Spleen (tissue), 11 donors: ENCODE measurements at regions not wholly inside any gene's neighbourhood (a gene's known extent, or its start where the extent isn't known, plus 50 kb on each side); places are given as distances from the start of the nearest gene placed in this dataset.

Experiments
- DNase-seq: peaks from one replicate; pipeline ENCODE4 v3.0.0-alpha.2; 2020
- H3K27ac ChIP-seq, 8 donors: fragments of 200-600 bp; sonication (generic) in 7 of 8; 1 replicate in 4 of 8; 2 replicates in 4 of 8; pipeline versions ENCODE4 v1.5.0 to v1.8.0; 2016 to 2021; ENCODE audit warnings: inconsistent platforms in 4 of 8, mild to moderate bottlenecking in 4 of 8, moderate library complexity in 1 of 8
- H3K27me3 ChIP-seq, 7 donors: fragments of 200-600 bp; sonication (generic) in 6 of 7; replicated peaks in 1 of 7; 1 replicate in 4 of 7; 2 replicates in 3 of 7; pipeline versions ENCODE4 v1.5.0 to v1.8.0; 2016 to 2021; ENCODE audit warnings: inconsistent platforms in 3 of 7, mild to moderate bottlenecking in 1 of 7
- H3K36me3 ChIP-seq, 6 donors: fragments of 200-600 bp; sonication (generic) in 5 of 6; 1 replicate in 4 of 6; 2 replicates in 2 of 6; pipeline versions ENCODE4 v1.5.0 to v1.8.0; 2016 to 2021; ENCODE audit warnings: inconsistent platforms in 2 of 6
- H3K4me1 ChIP-seq, 6 donors: fragments of 200-600 bp; sonication (generic) in 5 of 6; 1 replicate in 3 of 6; 2 replicates in 3 of 6; pipeline versions ENCODE4 v1.5.0 to v1.8.0; 2016 to 2021; ENCODE audit warnings: inconsistent platforms in 3 of 6
- H3K4me3 ChIP-seq, 8 donors: fragments of 200-600 bp; sonication (generic) in 7 of 8; 1 replicate in 4 of 8; 2 replicates in 4 of 8; pipeline versions ENCODE4 v1.5.0 to v1.8.0; 2016 to 2021; ENCODE audit warnings: inconsistent platforms in 4 of 8, mild to moderate bottlenecking in 4 of 8, moderate library complexity in 2 of 8
- H3K9me3 ChIP-seq, 8 donors: fragments of 200-600 bp; sonication (generic) in 7 of 8; 1 replicate in 4 of 8; 2 replicates in 4 of 8; pipeline versions ENCODE4 v1.5.0 to v1.8.0; 2016 to 2021; ENCODE audit warnings: inconsistent platforms in 4 of 8
- CTCF ChIP-seq, 11 experiments: fragments of 200-600 bp in 7 of 11; fragments of 450-650 bp in 4 of 11; sonication (generic) in 4 of 11; IDR thresholded peaks in 8 of 11; conservative IDR thresholded peaks in 3 of 11; 1 replicate in 7 of 11; 2 replicates in 4 of 11; pipeline versions ENCODE4 v1.4.0 to v1.8.0; 2016 to 2021; ENCODE audit warnings: antibody characterized with exemption in 11 of 11, inconsistent platforms in 4 of 11, mild to moderate bottlenecking in 1 of 11
- POLR2A ChIP-seq, 3 donors: fragments of 450-650 bp; IDR thresholded peaks; one replicate each; pipeline ENCODE4 v1.5.1; 2017; ENCODE audit warnings: antibody characterized with exemption in 3 of 3, mild to moderate bottlenecking in 1 of 3
- POLR2AphosphoS5 ChIP-seq, 3 donors: sonication (generic); formaldehyde crosslinking; IDR thresholded peaks; one replicate each; pipeline ENCODE4 v1.5.1; 2017; ENCODE audit warnings: antibody characterized with exemption in 3 of 3
- WGBS, 5 donors: extraction: QIAGEN DNeasy Blood & Tissue Kit in 3 of 5; methylation state at CpG; one replicate each; pipeline versions ENCODE4 v1.1.5 to v1.1.7; 2013 to 2018; 5-methylcytosine and 5-hydroxymethylcytosine counted together
- intact Hi-C: fragments of 100-400 bp; cut with DNase I; formaldehyde crosslinking; loops from one replicate; pipeline ENCODE4 v1.15.0; 2023; ENCODE audit warnings: low total_unique reads
- donor health status: healthy with polysubstance abuse.
- donor health status: DM: no; HTN: no; CAD: no; lungs with moderate emphysema.
- donor health status: DM: no; HTN: no; CAD: no.
- donor health status: Bipolar disorder and iron deficiency.
- donor health status: healthy.
- donor health status: DM: no; HTN: no; CAD: no.
- donor health status: DM: yes; HTN: yes; CAD: no.

- Histone ChIP-seq H3K36me3 (no peaks in the 10 kb centered on the region), H3K4me3 (no peak overlapping the region), H3K27ac (no peak overlapping the region), H3K9me3 (no peaks in the 10 kb centered on the region), H3K4me1 (no peaks in the 10 kb centered on the region), H3K27me3 (peaks cover 0 to 29% (median 0%) of the 10 kb centered on the region in 7 donors)
- no peak for TF ChIP-seq POLR2A (IDR thresholded peaks at IDR 0.05)
- TF ChIP-seq POLR2AphosphoS5 (IDR thresholded peaks at IDR 0.05) = no peak
- no peak for TF ChIP-seq CTCF (IDR thresholded peaks at IDR 0.05 in 8 of 11, conservative IDR thresholded peaks at IDR 0.05 in 3 of 11)
- DNase-seq = no peak
- 21 to 34% (median 31%) methylated on average over 2 of the region's 2 CpGs for WGBS, 5 donors
- intact Hi-C loops = no loop called here
Observed at GRCh38 chr10:84654671-84655070, 326.3 kb downstream of the CCSER2 start.

GRCh38 chr10:84659027-84659426 lies 330.6 kb downstream of the CCSER2 start:
- TF ChIP-seq POLR2A (IDR thresholded peaks at IDR 0.05) = no peak
- no peak for TF ChIP-seq POLR2AphosphoS5 (IDR thresholded peaks at IDR 0.05)
- TF ChIP-seq CTCF (IDR thresholded peaks at IDR 0.05 in 8 of 11, conservative IDR thresholded peaks at IDR 0.05 in 3 of 11) = no peak
- Histone ChIP-seq H3K27ac (no peak overlapping the region), H3K9me3 (no peaks in the 10 kb centered on the region), H3K4me1 (no peaks in the 10 kb centered on the region), H3K36me3 (no peaks in the 10 kb centered on the region), H3K27me3 (peaks cover 0 to 25% (median 0%) of the 10 kb centered on the region in 7 donors), H3K4me3 (no peak overlapping the region)
- DNase-seq = no peak
- WGBS, 5 donors = 81 to 96% (median 88%) methylated on average over 6 of the region's 6 CpGs
- intact Hi-C loops = no loop called here

GRCh38 chr10:84659497-84660439 lies 331.4 kb downstream of the CCSER2 start:
- H3K27ac ChIP-seq = no peak overlapping the region
- H3K36me3 ChIP-seq = no peaks in the 10 kb centered on the region
- H3K27me3 ChIP-seq = peaks cover 0 to 25% (median 0%) of the 10 kb centered on the region in 7 donors
- H3K4me1 ChIP-seq = no peaks in the 10 kb centered on the region
- H3K9me3 ChIP-seq = no peaks in the 10 kb centered on the region
- intact Hi-C loops = no loop called here
- no peak for TF ChIP-seq POLR2A (IDR thresholded peaks at IDR 0.05)
- TF ChIP-seq POLR2AphosphoS5 (IDR thresholded peaks at IDR 0.05) = no peak
- TF ChIP-seq CTCF (IDR thresholded peaks at IDR 0.05 in 8 of 11, conservative IDR thresholded peaks at IDR 0.05 in 3 of 11) = no peak
- 68 to 83% (median 76%) methylated on average over 12 of the region's 12 CpGs for WGBS, 5 donors
- H3K4me3 ChIP-seq = no peak overlapping the region
- DNase-seq = no peak

- Histone ChIP-seq H3K27ac (no peak overlapping the region), H3K4me3 (no peak overlapping the region), H3K36me3 (no peaks in the 10 kb centered on the region), H3K9me3 (no peaks in the 10 kb centered on the region), H3K4me1 (no peaks in the 10 kb centered on the region), H3K27me3 (peaks cover 0 to 26% (median 0%) of the 10 kb centered on the region in 7 donors)
- TF ChIP-seq POLR2A (IDR thresholded peaks at IDR 0.05) (no peak), POLR2AphosphoS5 (IDR thresholded peaks at IDR 0.05) (no peak), CTCF (IDR thresholded peaks at IDR 0.05 in 8 of 11, conservative IDR thresholded peaks at IDR 0.05 in 3 of 11) (no peak)
- DNase-seq = no peak
- 70 to 82% (median 78%) methylated on average over 9 of the region's 9 CpGs for WGBS, 5 donors
- intact Hi-C loops = no loop called here
Observed at GRCh38 chr10:84660450-84661159, 332.2 kb downstream of the CCSER2 start.
